CD14-positive monocyte (primary cell): ENCODE measurements at regions not wholly inside any gene's neighbourhood (a gene's known extent, or its start where the extent isn't known, plus 50 kb on each side); places are given as distances from the start of the nearest gene placed in this dataset.

Experiments used
- DNase-seq, 3 donors: peaks; one replicate each; pipeline ENCODE4 v3.0.0-alpha.2; 2011 to 2022
- H2AFZ ChIP-seq: 2 replicates; pipeline ENCODE4 v1.6.0; 2012; ENCODE audit warnings: mild to moderate bottlenecking, low read depth, low read length, inconsistent platforms; ENCODE audit not compliant: insufficient read depth, poor library complexity, severe bottlenecking
- H3K27ac ChIP-seq, 2 donors: 1 replicate in 1 of 2; 2 replicates in 1 of 2; pipeline ENCODE4 v1.5.1; 2012 to 2013; ENCODE audit warnings: low read length in 2 of 2, control low read depth in 1 of 2, inconsistent platforms in 1 of 2, low read depth in 1 of 2, mild to moderate bottlenecking in 1 of 2
- H3K27me3 ChIP-seq, 2 donors: one replicate each; pipeline versions ENCODE4 v1.6.0 to v1.6.1; 2011 to 2013; ENCODE audit warnings: low read length in 2 of 2; ENCODE audit not compliant: control insufficient read depth in 2 of 2, insufficient read depth in 2 of 2
- H3K36me3 ChIP-seq, 2 donors: replicated peaks in 1 of 2; 1 replicate in 1 of 2; 2 replicates in 1 of 2; pipeline versions ENCODE4 v1.5.1 to v1.6.1; 2012 to 2013; ENCODE audit warnings: low read length in 2 of 2, control low read depth in 1 of 2, inconsistent platforms in 1 of 2, mild to moderate bottlenecking in 1 of 2; ENCODE audit not compliant: insufficient read depth in 2 of 2, control insufficient read depth in 1 of 2
- H3K4me1 ChIP-seq, 2 donors: 1 replicate in 1 of 2; 2 replicates in 1 of 2; pipeline versions ENCODE4 v1.5.1 to v1.6.1; 2012 to 2013; ENCODE audit warnings: low read length in 2 of 2, control low read depth in 1 of 2, inconsistent platforms in 1 of 2, mild to moderate bottlenecking in 1 of 2, moderate library complexity in 1 of 2; ENCODE audit not compliant: insufficient read depth in 2 of 2, control insufficient read depth in 1 of 2
- H3K4me2 ChIP-seq: replicated peaks from 2 replicates; pipeline ENCODE3; 2012; ENCODE audit warnings: low read length, moderate library complexity, mild to moderate bottlenecking; ENCODE audit not compliant: poor library complexity, severe bottlenecking; ENCODE audit errors: extremely low read depth
- H3K4me3 ChIP-seq, 3 experiments: fragments of 200-600 bp in 1 of 3; sonication (generic) in 1 of 3; replicated peaks in 1 of 3; 1 replicate in 2 of 3; 2 replicates in 1 of 3; pipeline ENCODE4 v1.5.1; 2011 to 2013; ENCODE audit warnings: low read length in 3 of 3, mild to moderate bottlenecking in 3 of 3, control low read depth in 2 of 3, low read depth in 2 of 3, inconsistent platforms in 1 of 3, moderate library complexity in 1 of 3
- H3K79me2 ChIP-seq: 2 replicates; pipeline ENCODE4 v1.6.0; 2012; ENCODE audit warnings: mild to moderate bottlenecking, control low read depth, inconsistent platforms, low read length, moderate library complexity; ENCODE audit not compliant: insufficient read depth
- H3K9ac ChIP-seq: 2 replicates; pipeline ENCODE4 v1.6.0; 2017; ENCODE audit warnings: low read length, mild to moderate bottlenecking; ENCODE audit not compliant: insufficient read depth, poor library complexity, severe bottlenecking
- H3K9me3 ChIP-seq, 2 donors: replicated peaks in 1 of 2; 1 replicate in 1 of 2; 2 replicates in 1 of 2; pipeline versions ENCODE4 v1.5.1 to v1.6.1; 2012 to 2013; ENCODE audit warnings: low read length in 2 of 2, control low read depth in 1 of 2; ENCODE audit not compliant: control insufficient read depth in 1 of 2, insufficient read depth in 1 of 2
- H4K20me1 ChIP-seq: 2 replicates; pipeline ENCODE4 v1.6.0; 2012; ENCODE audit warnings: mild to moderate bottlenecking, low read length, control low read depth, moderate library complexity; ENCODE audit not compliant: insufficient read depth
- H3K27ac Mint-ChIP-seq, 7 donors: one replicate each; pipeline ENCODE4 v1.8.0; 2020; ENCODE audit warnings: mild to moderate bottlenecking in 7 of 7, mixed read lengths in 7 of 7, moderate library complexity in 6 of 7, inconsistent platforms in 2 of 7
- H3K27me3 Mint-ChIP-seq, 3 donors: one replicate each; pipeline ENCODE4 v1.8.0; 2021 to 2022; ENCODE audit warnings: low read depth in 3 of 3, mild to moderate bottlenecking in 3 of 3, mixed read lengths in 3 of 3, moderate library complexity in 3 of 3, inconsistent platforms in 1 of 3
- H3K36me3 Mint-ChIP-seq, 2 donors: one replicate each; pipeline ENCODE4 v1.8.0; 2020; ENCODE audit warnings: mixed read lengths in 2 of 2, inconsistent platforms in 1 of 2, mild to moderate bottlenecking in 1 of 2
- H3K4me1 Mint-ChIP-seq: one replicate; pipeline ENCODE4 v1.8.0; 2020; ENCODE audit warnings: mild to moderate bottlenecking, mixed read lengths
- H3K4me3 Mint-ChIP-seq, 2 donors: one replicate each; pipeline ENCODE4 v1.8.0; 2020; ENCODE audit warnings: mild to moderate bottlenecking in 2 of 2, mixed read lengths in 2 of 2, moderate library complexity in 1 of 2
- H3K9me3 Mint-ChIP-seq, 7 donors: one replicate each; pipeline ENCODE4 v1.8.0; 2020 to 2022; ENCODE audit warnings: mixed read lengths in 7 of 7, mild to moderate bottlenecking in 6 of 7, moderate library complexity in 6 of 7, inconsistent platforms in 2 of 7
- CTCF ChIP-seq: fragments of 200-600 bp; IDR thresholded peaks from one replicate; pipeline ENCODE4 v1.8.0; 2022; ENCODE audit warnings: antibody characterized with exemption, mild to moderate bottlenecking
- WGBS: methylation state at CpG from one replicate; pipeline ENCODE4 v1.1.5; 2013; ENCODE audit warnings: missing lambda C conversion rate; ENCODE audit not compliant: insufficient coverage; 5-methylcytosine and 5-hydroxymethylcytosine counted together
- intact Hi-C, 2 donors: fragments of 100-400 bp; cut with micrococcal nuclease; formaldehyde crosslinking; loops; one replicate each; pipeline versions ENCODE4 v1.15.0 to v1.15.1; 2023

GRCh38 chr17:13755851-13756250 is 154.1 kb upstream of the HS3ST3A1 start:
- Mint-ChIP-seq H3K27ac (no peak overlapping the region), H3K4me3 (no peak overlapping the region), H3K9me3 (peaks cover 0 to 9% (median 3%) of the 10 kb centered on the region in 7 donors), H3K27me3 (peaks cover 2 to 11% (median 4%) of the 10 kb centered on the region in 3 donors), H3K36me3 (no peaks in the 10 kb centered on the region), H3K4me1 (no peaks in the 10 kb centered on the region)
- Histone ChIP-seq H3K36me3 (no peaks in the 10 kb centered on the region), H3K9me3 (no peaks in the 10 kb centered on the region), H3K79me2 (no peaks in the 10 kb centered on the region), H3K4me1 (no peaks in the 10 kb centered on the region), H3K4me2 (no peak overlapping the region), H3K9ac (no peak overlapping the region), H3K27me3 (no peaks in the 10 kb centered on the region), H3K4me3 (no peak overlapping the region), H4K20me1 (no peaks in the 10 kb centered on the region), H3K27ac (no peak overlapping the region), H2AFZ (no peak overlapping the region)
- DNase-seq, result no peak
- whole genome bisulfite sequencing, result 82% methylated on average over 2 of the region's 8 CpGs
- intact Hi-C loops, result no loop called here
- no peak for TF ChIP-seq CTCF

GRCh38 chr17:13756763-13757162 is 155.0 kb upstream of the HS3ST3A1 start:
- Histone ChIP-seq H3K27me3 (no peaks in the 10 kb centered on the region), H3K4me3 (no peak overlapping the region), H3K4me2 (no peak overlapping the region), H3K27ac (no peak overlapping the region), H3K4me1 (no peaks in the 10 kb centered on the region), H3K36me3 (no peaks in the 10 kb centered on the region), H2AFZ (no peak overlapping the region), H4K20me1 (no peaks in the 10 kb centered on the region), H3K9ac (no peak overlapping the region), H3K9me3 (no peaks in the 10 kb centered on the region), H3K79me2 (no peaks in the 10 kb centered on the region)
- no peak for TF ChIP-seq CTCF
- Mint-ChIP-seq H3K27ac (no peak overlapping the region), H3K4me3 (no peak overlapping the region), H3K4me1 (no peaks in the 10 kb centered on the region), H3K27me3 (peaks cover 3 to 7% (median 6%) of the 10 kb centered on the region in 3 donors), H3K9me3 (peaks cover 0 to 7% (median 3%) of the 10 kb centered on the region in 7 donors), H3K36me3 (no peaks in the 10 kb centered on the region)
- intact Hi-C loops, result no loop called here
- 86% methylated on average over 1 of the region's 2 CpGs for WGBS
- no peak for DNase-seq
